Activated CD4-positive, alpha-beta T cell treated with anti-CD3 and anti-CD28 coated beads, Interleukin-2, Interleukin-6, amounts not matched to agents 100 ng/mL and 50 ng/mL, durations not matched to agents 16 hours and 8 hours (primary cell): ENCODE measurements at regions not wholly inside any gene's neighbourhood (a gene's known extent, or its start where the extent isn't known, plus 50 kb on each side); places are given as distances from the start of the nearest gene placed in this dataset.
A peak's percentile ranks its signal among the peaks of the same experiment; 100 is the strongest.
"Not testable (repeated sequence)": the region's sequence is repeated elsewhere in the genome, so short reads cannot be mapped to it uniquely, and the experiment has no call there.

Source experiments
- DNase-seq: peaks from one replicate; pipeline ENCODE4 v3.0.0-alpha.2; 2020

DNA sequence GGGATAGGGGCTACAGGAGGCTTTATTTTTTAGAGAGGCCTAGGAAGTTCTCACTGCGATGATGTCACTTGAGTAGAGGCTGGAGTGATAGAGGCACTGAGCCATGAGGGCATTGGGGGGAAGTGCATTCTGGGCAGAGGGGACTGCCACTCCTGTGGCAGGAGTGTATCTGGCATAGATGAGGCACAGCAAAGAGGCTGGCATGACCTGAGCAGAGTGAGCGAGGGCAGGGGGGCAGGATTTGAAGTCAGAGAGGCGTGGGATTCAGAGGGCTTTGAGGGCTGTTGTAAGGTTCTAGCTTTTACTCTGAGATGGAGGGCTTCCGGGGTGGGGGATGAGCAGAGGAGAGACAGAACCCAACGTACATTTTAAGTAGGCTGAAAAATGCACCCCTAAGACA, 91.9 kb upstream of the SH3PXD2B start:
- no peak for DNase-seq

DNA sequence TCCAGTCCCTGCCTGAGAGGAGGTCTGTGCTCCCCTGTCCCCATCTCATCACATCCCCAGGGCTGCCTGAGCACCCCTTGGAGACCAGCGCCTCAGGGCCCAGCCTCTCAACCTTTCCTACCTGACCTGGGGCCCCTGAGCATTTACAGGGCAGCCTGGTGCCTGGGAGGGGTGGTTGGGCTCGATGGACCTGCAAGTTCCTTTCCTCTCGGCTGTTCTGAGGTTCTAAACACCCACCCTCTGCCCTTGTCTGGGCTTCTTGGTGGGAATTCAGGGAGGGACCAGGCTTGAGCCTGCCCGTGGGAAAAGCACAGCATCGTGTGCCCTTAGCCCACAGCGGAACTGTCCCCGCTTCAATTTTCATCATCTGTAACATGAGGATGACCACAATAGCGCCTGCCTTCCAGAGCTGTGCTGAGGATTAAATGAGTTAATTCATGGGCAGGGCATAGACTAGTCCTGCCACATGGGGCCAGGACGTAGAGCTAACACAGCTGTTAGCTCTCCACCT, 91.0 kb upstream of the SH3PXD2B start:
- DNase-seq, result no peak

DNA sequence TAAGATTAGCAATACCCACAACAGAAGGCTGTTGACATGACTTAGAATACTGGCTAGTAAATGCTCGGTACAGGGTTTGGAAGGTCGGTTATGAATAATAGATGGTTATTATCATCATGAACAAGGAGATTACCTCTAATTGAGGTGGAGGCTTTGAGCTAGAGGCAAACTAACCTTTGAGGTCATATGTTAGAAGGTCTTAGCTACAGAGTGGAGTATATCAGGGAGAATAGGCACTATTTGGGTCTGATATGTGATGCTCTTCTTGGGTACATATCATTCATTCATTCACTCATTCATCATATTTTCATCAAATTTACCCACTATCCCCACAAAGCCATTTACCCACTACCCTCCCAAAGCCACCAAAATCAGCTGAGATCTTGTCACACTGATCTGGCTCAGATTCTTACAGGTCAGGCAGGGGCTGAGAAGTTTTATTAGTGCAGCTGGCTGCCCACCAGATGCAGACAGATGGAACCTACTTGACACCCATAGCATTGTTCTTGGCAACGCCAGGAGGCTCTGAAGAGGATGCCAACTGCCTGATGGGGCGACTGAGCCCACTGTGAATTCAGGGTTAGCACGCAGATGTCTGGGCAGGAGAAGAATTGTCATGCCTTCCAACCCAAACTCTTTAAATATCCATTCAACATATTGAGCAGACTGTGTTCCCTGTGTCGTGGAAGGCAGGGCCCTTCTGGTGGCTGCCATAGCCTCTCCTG, 90.2 kb upstream of the SH3PXD2B start:
- no peak for DNase-seq

DNA sequence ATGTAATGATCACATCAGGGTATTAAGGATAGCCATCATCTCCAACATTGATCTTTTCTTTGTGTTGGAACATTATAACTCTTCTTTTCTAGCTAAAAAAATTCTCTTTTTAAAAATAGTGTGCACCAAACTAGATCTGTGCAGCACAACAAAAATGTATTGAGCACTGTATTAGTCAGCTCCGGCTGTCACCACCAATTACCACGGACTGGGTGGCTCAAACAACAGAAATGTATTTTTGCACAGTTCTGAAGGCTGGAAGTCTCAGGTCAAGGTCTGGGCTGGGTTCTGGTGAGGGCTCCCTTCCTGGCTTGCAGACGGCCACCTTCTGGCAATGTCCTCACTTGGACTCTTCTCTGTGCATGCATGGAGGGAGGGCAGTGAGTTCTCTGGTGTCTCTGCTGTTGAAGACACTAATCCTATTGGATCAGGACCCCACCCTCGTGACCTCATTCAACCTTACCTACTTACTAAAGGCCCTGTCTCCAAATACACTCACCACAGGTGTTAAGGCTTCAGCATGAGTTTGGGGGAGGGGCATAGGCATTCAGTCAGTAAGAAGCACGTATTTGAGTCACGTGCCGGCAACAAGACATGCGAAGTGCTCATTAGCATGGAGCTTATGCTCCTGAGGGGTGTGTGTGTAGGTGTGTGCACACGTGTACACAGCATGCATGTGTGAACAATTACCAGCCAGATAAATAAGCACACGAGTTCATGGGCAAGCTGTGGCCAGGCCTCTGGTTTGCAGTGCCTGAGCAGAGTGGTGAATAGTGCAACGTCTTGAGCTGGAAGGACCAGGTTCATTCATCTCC, 89.4 kb upstream of the SH3PXD2B start:
- no peak for DNase-seq

DNA sequence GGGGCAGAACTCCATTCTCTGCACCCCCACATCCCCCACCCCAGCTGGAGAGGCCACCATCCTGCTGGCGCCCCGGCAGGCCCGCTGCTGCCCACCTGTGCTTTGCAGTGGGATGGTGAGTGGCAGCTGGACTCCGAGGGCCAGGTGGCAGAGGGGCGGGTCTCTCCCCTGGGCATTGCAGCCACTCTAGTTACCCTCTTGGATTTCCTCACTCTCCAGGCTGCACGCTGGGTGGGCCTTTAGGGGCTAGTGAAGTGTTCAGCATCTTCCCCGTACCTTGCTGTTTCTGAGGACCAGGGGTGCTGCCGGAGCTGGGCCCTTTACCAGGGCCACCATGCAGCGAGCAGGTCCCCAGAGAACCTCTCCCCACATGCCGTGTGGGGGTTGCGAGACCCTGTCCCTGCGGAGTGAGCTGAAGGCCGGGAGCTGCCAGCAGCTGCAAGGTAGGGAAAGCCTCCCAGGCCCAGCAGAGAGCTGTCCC, 88.4 kb upstream of the SH3PXD2B start:
- DNase-seq, result no peak

DNA sequence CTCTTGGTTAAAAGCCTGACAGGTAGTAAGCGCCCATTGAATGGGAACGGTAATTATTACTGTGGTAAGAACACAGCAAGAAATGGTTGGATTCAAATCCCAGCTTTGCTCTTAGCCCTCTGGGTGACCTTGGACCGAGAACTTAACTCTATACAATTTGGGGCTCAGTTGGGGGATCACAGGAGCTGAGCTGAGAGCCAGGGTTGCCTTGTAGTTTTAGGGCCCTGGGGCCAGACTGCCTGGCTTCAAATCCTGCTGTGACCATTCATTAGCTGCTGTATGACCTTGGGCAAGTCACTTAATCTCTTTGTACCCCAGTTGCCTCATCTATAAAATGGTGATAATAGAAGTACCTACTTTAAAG, 87.4 kb upstream of the SH3PXD2B start:
- no peak for DNase-seq

DNA sequence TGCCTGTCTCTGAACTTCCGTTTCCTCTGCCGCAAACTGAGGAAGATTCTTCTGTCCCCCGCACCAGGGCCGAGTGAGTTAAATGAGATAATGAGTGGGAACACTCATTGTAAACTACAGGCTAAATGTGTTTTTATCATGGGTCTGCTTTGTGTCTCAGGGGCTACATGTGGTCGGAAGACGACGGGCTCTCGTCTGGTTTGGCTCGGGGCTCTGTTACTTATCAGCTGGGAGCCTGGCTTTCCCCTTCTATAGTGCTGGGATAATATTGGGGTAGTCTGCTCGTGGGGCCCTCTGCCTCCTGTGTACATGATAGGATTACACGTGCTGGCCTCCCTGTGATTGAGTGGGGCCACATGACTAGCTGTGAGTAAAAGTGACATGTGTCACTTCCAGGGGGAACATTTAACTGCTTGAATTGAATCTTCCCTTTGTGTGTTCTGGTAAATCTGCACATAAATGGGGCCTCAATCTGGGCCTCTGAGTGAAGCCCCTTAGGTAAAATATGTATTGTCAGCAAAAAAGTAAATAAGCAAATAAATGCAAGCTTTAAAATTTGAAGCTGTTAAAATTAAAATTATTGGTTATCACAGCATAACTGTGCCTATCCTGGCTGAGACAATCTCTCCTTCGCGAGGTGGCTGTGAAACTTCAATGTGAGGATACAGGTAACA, 86.9 kb upstream of the SH3PXD2B start:
- no peak for DNase-seq

DNA sequence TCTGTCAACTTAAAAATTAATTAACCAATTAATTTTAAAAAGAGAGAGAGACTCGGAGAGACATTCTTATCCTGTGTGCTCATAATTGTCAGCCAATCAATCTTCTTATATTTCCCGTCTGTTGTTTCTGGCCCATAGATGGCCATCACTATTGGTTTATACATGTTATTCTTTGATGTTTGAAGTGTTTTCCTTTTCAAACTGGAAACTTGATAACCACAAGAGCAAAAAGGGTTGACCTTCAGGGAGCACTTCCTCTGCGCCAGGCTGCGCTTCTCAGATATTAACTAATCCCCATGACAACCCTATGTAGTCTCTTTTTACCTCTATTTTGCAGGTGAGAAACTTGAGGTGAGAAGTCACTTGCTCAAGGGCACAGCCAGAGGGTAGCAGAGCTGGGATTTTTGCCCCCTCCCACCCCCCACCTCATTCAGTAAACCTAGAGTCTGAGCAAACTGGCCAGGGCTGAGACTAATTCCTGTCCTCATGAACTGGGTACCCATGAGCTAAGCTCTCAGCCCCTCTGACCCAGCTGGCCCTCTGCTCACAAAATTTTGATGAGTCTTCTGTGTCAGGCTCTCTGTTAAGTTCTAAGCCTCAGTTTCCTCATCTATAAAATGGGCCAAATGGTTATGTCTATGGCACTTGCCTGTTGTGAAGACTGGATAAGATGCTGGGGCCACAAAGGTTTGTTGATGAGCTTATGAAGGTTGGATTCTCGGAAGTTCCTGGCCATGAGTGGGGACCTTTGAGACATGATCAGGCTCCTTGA, 86.0 kb upstream of the SH3PXD2B start:
- DNase-seq, result no peak

DNA sequence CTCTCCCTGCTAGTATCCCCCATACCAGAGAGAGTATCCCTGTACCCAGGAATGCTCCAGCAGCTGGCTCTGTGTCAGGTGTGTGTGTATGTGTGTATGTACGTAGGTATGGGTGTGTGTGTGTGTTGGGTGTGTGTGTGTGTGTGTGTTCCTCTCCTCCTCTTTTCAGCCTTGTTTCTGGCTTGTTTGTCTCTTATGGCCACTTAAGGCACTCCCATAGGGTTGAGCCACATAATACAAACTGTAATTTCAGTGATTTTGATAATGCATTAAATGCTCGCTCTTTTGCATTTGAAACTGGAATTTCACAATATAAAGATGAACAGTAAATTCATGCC, 80.8 kb upstream of the SH3PXD2B start:
- no peak for DNase-seq

DNA sequence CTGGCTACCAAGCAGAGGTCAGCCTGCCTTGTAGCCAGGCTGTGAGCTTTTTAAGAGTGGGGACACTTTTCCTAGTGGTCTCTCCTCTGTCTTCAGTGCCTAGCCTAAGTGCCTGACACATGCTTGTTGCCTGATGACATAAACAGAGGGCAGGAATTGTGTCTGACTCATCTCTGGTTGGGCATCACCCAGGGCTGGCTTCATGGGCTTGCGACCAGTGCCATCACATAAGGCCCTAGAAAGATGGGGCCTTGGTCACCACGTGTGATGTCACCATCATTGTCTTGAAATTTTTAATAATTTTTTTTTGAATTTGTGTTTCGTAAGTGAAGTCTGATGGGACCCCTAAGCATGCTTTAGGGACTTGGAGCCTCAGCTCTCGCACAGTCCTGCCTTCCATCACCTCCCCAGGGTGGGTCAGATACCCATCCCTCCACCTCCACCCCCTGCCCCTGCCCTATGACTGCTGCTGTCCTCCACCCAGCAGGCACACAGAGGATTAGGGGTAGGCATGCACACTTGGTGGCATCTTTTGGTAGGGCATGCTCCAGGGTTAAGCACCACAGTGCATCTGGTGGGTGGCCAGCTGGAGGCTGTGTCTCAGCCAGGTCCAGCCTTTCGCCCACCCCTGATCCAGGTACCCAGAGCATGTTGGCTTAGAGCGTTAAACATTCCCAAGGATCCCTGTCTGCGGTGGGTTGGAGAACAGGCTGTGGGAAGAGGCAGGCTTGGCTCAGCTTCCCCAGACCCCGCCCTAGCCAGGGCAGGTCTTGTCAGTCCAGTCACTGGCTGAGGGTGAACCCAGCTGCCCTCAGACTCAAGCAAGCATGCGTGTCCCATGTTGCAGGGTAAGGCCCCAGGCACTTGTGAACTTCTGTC, 80.1 kb upstream of the SH3PXD2B start:
- no peak for DNase-seq

DNA sequence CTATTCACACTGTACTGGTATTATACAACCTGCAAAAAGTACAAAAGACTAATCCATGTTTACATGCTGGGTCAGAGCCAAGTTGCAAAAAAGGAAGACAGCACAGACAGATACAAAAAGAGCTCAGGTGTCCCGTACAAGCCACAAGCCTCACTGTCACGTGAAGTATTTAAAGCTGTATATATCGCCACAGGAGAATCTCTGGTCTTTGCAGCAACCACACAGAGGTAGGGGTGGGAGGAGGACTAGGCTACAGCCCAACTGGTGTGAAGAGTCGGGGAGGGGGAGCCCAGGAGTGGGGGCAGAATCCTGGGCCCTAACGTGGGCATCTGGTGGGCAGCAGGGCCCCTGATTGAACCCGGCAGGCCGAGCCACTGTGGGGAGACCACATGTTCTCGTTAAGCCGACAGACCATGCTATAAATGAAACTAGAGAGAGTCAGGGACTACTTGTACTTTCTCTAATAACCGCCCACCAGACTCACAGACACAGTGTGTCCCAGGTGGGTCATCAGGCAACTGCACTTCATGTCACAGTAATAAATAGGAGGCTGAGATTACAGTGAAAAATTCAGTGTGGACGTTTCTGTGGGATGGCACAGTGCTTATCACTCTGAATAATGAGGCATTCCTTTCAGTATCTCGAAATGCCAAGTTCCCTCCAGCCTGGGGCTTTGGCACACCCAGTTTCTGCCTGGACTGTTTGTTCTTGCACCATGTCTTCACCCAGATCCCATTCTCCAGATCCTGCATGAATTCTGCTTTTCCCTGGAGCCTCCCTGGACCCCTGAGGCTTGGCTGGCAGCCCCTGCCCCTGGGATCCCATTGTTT, 79.3 kb upstream of the SH3PXD2B start:
- no peak for DNase-seq

DNA sequence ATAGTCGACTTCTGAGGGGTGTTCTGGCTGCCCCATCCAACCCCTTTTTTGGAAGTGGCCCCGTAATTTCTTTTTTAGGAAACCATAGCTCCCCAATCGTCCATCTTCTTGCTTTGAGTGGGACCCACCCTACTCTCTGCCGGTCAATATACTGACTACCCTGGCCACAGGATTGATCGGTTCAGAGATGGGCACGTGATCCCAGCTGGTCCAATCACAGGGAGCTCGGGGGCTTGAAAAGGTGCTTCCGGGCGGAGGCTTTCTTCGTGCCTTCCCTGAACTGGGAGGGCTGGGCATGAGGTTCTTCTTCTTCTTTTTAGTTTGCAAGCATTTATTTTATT, 78.7 kb upstream of the SH3PXD2B start:
- no peak for DNase-seq

DNA sequence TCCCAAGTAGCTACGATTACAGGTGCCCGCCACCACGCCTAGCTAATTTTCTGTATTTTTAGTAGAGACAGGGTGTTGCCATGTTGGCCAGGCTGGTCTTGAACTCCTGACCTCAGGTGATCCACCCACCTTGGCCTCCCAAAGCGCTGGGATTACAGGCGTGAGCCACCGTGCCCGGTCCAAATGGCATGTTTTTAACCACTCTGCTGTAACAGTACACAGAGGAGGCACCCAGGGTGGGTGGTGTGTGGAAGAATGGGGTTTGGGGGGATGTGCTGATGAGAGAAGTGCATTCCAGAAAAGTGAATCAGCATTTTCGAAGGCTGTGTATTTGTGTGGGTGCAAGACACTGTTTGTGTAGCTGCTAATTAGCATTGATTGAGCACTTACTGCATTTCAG, 78.1 kb upstream of the SH3PXD2B start:
- DNase-seq, result not testable (repeated sequence)

DNA sequence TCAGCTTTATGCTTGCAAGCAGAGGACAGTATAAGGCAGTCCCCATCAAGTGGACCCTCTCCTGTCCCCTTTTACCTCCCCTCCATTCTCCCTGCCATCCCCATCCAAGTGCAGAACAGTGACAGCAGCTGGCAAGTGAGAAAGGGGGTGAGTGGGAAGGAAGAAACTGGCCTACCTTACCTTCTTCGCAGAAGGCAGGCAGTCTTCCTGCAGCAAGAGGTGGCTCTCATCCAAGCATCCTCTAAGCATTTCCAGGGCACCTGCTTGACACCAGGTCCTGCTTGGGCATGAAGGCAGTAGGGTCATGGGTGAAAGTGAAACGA, 77.3 kb upstream of the SH3PXD2B start:
- DNase-seq, result no peak

DNA sequence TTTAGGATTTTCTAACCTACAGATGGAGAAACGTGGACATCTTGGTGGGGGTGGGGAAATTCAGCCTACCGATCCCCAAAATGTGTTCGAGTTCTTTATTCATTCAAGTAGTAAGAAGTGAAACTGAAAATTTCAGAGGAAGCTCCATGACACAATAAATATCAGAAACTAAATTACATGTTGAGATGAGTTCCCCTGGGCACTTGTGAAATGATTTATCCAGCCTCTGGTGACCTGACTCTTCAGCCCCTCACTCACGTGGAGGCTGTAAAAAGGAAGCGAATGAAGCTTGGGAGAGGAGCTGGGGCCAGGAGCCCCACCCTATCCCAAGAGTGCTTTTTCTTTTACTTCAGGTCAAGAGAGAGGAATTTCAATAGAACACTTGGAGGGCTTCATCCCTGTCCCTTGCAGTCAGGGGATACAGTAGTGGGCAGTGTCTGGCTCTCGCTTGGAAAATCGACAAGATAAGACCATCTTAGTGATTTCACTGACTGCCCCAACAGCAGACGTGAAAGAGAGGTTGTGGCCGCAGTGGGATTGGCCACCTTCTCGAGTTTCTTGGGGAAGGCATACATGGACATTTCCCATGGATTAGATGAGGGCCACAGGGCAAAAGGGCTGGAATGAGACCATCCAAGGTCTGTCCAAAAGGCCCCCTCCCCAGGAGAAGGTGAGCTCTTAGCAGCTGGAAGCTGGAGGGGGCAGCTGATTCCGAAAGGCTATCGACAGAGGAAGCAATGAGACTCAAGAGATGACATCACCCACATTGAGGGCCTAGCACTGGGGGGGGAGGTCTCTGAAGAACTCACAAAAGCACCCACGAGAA, 76.8 kb upstream of the SH3PXD2B start:
- DNase-seq, result peak; percentile 11

DNA sequence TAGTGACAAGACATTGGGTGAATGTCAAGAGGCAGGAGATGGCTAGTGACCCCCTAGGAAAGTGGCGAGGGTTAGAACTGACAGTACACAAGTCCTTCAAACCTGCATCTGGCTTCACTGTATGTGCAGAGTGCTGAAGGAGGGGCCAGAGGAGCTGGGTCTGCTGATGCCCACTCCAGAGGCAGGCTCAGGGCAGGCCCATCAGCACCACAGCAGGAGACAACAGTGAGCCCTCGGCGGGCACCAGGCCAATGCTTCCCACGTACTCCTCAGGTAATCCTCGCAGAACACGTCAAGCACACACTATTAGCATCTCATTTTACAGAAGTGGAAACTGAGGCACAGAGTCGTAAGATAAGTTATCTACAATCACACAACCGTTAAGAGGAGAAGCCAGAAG, 76.1 kb upstream of the SH3PXD2B start:
- DNase-seq, result no peak

DNA sequence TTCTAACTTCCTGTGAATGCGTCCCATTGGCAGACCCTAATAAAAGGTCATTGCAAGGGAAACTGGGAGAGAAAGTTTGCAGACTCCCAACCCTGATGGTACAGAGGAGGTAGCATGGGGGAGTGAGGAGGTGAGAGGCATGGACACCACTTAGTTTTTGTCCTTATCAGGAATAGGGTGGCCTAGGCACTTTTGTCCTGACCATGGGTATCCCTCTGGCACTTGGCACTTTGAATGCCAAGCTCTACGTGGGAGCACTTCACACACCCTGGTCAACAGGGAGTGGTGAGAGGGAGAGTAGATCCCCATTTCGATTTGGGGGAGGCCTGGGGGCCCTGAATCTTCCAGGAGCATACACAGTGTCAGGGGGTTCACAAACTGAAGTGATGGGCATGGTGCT, 75.6 kb upstream of the SH3PXD2B start:
- no peak for DNase-seq

DNA sequence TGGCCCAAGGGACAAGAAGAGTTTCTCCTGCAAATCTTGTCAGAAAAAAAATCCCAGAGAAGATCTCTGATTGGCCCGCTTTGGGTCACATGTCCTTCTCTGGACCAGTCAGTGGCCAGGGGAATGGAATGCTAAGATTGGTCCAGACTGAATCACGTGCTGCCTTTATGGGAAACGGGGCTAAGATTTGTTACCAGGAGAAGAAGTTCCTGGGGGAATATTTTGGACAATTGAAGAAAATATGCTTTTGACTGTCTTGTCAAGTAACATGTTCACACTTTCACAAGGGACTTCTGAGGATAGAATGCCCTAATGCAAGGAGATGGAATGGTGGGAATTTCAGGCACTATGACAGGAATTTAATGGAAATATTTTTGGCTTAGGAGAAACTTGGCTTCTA, 74.1 kb upstream of the SH3PXD2B start:
- DNase-seq, result no peak

DNA sequence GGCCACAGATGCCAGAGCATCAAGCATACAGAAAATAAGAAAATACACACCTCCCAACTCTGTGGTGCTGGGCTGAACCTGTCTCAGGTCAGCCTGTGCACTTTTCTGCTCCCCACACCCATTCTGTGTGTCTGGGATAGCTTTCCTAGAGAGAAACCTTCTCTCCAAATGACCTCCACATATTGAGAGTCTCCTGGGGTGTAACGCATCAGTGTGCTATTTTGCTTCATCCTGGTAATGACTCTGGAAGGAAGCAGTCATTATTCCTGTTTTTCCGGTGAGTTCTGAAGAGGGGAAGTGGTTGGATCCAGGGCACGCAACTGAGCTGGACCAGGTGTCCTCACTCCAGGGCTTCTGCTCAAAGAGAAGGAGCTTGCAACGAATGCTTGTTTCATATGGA, 73.2 kb upstream of the SH3PXD2B start:
- no peak for DNase-seq

DNA sequence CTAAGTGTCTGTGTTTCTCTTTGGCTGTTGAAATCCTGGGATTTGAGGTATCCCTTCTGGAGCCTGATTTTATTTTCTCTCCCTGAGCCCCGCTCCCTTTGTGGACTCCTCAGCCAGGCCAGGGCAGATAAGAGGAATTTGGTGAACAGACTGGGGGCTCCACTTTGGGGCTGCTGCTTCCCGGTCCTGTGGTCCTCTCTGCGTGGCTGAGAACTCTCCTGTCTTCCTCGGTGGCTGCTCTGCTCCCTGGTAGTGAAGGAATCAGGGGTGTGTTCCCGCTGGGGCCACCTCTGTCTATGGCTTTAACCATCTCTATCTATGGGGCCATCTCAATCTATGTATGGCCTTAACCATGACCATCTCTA, 71.7 kb upstream of the SH3PXD2B start:
- no peak for DNase-seq
